Gastroesophageal sphincter (tissue), 3 donors: ENCODE measurements at regions not wholly inside any gene's neighbourhood (a gene's known extent, or its start where the extent isn't known, plus 50 kb on each side); places are given as distances from the start of the nearest gene placed in this dataset.

Source experiments
- EP300 ChIP-seq: sonication (generic); formaldehyde crosslinking; IDR thresholded peaks from one replicate; pipeline ENCODE4 v1.6.1; 2017; ENCODE audit warnings: antibody characterized with exemption, mild to moderate bottlenecking
- POLR2A ChIP-seq, 2 donors: fragments of 450-650 bp; IDR thresholded peaks; one replicate each; pipeline ENCODE4 v1.6.1; 2017; ENCODE audit warnings: antibody characterized with exemption in 2 of 2, mild to moderate bottlenecking in 2 of 2, moderate library complexity in 1 of 2
- POLR2AphosphoS5 ChIP-seq: sonication (generic); formaldehyde crosslinking; IDR thresholded peaks from one replicate; pipeline ENCODE4 v1.6.1; 2017; ENCODE audit warnings: antibody characterized with exemption
- TF ChIP-seq, protein P1 (sequence below), 4 experiments: fragments of 200-600 bp in 2 of 4; fragments of 450-650 bp in 2 of 4; sonication (generic) in 1 of 4; IDR thresholded peaks; one replicate each; pipeline ENCODE4 v1.5.1; 2017 to 2019; ENCODE audit warnings: antibody characterized with exemption in 4 of 4, mild to moderate bottlenecking in 2 of 4, moderate library complexity in 2 of 4

DNA sequence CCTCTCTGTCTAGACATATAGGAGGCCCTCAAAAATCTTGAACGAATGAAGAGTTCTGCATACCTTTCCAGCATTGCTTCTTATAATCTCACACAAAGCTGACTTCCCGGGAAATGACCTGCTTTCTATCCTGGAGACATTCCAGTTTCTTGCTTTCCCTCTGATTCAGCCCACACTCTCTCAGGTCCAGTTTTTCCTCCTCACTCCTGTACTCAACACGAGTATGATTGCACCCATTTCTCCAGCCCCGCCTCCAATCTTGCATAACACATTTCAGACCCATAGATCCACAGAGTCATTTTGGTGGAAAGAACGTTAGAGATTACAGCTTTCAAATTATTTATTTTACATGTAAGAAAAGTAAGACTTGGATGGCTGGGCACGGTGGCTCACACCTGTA, 127.5 kb upstream of the TLR3 start:
- TF ChIP-seq POLR2A (IDR thresholded peaks at IDR 0.05) = no peak
- TF ChIP-seq, protein P1, sequence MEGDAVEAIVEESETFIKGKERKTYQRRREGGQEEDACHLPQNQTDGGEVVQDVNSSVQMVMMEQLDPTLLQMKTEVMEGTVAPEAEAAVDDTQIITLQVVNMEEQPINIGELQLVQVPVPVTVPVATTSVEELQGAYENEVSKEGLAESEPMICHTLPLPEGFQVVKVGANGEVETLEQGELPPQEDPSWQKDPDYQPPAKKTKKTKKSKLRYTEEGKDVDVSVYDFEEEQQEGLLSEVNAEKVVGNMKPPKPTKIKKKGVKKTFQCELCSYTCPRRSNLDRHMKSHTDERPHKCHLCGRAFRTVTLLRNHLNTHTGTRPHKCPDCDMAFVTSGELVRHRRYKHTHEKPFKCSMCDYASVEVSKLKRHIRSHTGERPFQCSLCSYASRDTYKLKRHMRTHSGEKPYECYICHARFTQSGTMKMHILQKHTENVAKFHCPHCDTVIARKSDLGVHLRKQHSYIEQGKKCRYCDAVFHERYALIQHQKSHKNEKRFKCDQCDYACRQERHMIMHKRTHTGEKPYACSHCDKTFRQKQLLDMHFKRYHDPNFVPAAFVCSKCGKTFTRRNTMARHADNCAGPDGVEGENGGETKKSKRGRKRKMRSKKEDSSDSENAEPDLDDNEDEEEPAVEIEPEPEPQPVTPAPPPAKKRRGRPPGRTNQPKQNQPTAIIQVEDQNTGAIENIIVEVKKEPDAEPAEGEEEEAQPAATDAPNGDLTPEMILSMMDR (IDR thresholded peaks at IDR 0.05) = no peak
- TF ChIP-seq EP300 = no peak
- TF ChIP-seq POLR2AphosphoS5 = no peak
